ENCODE measurements at regions not wholly inside any gene's neighbourhood (a gene's known extent, or its start where the extent isn't known, plus 50 kb on each side); places are given as distances from the start of the nearest gene placed in this dataset.

DNA sequence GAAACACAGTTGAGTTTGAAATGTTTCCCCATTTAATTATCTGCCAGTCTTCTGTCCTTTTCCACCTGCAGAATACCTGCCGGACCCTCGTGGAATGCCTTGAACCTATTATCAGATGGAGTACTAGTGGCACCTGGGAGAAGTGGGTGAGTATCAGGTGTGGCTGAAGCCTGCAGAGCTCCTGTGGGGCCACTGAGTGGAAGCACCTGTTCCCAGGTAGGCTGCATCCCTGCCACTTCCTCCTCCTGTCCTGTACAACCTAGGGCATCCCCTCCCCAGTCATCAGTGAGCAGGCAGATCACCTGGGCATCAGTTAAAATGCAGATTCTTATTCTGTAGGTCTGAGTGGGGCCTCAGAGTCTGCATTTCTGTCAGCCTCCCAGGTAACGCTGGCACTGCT, 80.8 kb upstream of the BZW1 start:
- TF ChIP-seq, protein P1, sequence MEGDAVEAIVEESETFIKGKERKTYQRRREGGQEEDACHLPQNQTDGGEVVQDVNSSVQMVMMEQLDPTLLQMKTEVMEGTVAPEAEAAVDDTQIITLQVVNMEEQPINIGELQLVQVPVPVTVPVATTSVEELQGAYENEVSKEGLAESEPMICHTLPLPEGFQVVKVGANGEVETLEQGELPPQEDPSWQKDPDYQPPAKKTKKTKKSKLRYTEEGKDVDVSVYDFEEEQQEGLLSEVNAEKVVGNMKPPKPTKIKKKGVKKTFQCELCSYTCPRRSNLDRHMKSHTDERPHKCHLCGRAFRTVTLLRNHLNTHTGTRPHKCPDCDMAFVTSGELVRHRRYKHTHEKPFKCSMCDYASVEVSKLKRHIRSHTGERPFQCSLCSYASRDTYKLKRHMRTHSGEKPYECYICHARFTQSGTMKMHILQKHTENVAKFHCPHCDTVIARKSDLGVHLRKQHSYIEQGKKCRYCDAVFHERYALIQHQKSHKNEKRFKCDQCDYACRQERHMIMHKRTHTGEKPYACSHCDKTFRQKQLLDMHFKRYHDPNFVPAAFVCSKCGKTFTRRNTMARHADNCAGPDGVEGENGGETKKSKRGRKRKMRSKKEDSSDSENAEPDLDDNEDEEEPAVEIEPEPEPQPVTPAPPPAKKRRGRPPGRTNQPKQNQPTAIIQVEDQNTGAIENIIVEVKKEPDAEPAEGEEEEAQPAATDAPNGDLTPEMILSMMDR (IDR thresholded peaks at IDR 0.05): no peak
- TF ChIP-seq POLR2A (IDR thresholded peaks at IDR 0.05): no peak
